Left renal pelvis (tissue), 4 donors: ENCODE measurements at regions not wholly inside any gene's neighbourhood (a gene's known extent, or its start where the extent isn't known, plus 50 kb on each side); places are given as distances from the start of the nearest gene placed in this dataset.
"Not testable (repeated sequence)": the region's sequence is repeated elsewhere in the genome, so short reads cannot be mapped to it uniquely, and the experiment has no call there.

Experiments used
- DNase-seq, 4 donors: peaks; one replicate each; pipeline ENCODE4 v3.0.0-alpha.2; 2013; ENCODE audit warnings: low read depth in 4 of 4, low spot score in 3 of 4

DNA sequence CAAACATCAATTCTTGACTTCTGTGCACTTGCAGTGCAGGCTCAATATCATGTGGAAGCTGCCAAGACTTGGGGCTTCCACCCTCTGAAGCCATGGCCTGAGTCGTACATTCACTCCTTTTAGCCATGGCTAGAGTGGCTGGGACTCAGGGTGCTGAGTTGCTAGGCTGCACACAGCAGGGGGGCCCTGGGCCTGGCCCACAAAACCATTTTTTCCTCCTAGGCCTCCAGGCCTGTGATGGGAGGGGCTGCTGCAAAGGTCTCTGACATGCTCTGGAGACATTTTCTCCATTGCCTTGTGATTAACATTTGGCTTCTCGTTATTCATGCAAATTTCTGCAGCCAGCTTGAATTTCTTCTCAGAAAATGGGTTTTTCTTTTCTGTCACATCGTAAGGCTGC is 1226.8 kb downstream of the AACS start:
- not testable (repeated sequence) for DNase-seq

- no peak for DNase-seq
Measured at GRCh38 chr12:126295652-126296051, 1230.4 kb downstream of the AACS start.

- no peak for DNase-seq
Measured at GRCh38 chr12:126309278-126309677, 1244.0 kb downstream of the AACS start.

DNA sequence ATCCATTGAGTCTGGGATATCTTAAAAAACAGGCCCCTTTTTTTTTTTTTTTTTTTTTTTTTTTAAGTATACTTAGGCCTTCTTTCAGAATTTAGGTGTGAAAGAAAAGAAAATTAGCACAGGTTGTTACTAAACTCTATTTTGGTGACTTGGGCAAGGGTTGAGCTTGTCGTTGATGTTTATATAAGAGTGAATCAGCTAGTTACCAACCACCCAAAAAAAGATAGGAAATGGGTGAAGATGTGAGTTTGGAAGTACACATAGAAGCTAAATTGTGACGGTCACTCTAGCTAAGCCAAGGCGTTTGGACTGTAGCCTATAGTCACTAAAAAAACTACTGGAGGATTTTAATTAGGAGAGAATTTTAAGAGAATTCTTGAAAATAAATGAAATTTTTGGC is 1247.2 kb downstream of the AACS start:
- no peak for DNase-seq

DNA sequence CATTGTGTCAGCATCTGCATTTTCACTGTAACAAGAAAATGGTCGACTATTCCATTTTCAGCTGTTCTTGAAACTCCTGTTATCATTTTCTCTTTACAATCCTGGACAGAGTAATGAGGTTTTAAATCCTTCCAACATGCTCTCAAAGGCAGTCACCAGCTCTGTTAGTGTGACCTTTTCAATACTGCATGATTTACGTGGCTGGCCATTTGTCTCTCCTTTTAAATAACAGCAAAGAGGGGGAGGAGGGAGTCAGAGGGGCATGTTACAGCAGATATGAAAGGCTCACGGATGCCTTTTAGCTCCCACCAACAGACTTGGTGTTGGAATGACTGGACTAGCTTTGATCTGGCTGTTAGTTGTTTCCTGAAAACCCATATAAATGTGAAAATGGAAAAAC is 1251.2 kb downstream of the AACS start:
- no peak for DNase-seq

DNA sequence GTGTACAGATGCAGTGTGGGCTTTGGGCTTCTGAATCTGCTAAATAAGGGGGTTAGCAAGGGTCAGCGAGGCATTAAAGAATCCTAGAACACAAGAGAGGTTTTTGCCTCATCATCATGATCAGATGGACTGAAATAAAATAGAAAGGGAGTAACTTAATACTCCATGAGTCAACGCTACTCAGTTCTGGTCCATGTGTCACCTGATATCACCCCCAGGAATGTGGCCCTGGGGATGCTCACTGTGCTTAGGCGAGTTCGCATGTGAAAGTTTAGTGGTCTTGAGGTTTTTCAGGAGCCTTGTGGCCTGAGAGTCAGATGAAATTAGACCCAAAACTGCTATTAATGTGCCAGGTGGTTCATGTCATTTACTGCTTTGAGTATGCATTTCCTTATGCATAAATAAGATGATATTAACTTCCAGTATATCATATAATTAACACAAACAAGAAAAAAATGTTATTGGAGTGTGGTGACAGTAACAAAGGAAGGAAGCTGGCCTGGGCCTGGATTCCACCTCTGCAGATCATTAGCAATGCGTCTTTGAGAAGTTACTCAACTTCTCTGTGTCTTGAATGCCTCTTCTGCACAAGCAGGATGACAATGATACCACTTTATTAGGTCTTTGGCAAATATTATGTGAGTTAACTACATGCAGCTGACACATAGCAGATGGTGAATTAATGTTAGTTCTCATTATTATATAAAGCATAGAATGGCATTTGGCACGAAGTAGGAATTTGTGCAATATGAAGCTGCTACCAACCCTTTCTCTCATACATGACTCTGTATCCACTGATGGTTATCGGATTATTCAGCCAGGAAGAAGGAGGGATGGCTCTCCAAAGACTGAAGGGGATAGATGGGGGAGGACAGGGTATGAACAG is 1272.6 kb downstream of the AACS start:
- no peak for DNase-seq

- no peak for DNase-seq
Measured at GRCh38 chr12:126342866-126343265, 1277.6 kb downstream of the AACS start.

- no peak for DNase-seq
Measured at GRCh38 chr12:126343321-126343720, 1278.1 kb downstream of the AACS start.

DNA sequence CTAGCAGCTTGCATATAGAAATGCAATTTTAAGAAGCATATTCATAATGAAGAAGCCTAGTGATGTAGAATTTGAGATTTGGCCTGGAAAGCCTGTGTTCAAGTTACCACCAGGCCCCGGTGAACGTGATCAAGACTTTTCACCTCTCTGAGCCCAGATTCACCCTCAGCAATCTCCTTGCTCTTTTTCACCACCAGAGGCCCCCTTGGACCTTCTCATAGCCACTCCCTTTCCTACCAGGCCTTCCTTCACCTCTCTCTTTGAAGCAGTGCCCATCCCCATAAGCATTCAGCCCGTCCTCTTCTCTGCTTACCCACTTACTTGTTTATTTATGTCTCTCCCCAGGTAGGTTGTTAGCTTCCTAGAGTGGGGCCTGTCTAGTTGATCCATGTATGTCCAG is 1280.9 kb downstream of the AACS start:
- no peak for DNase-seq

- no peak for DNase-seq
Measured at GRCh38 chr12:126347421-126347820, 1282.2 kb downstream of the AACS start.

GRCh38 chr12:126349383-126349782 is 1284.1 kb downstream of the AACS start:
- no peak for DNase-seq

DNA sequence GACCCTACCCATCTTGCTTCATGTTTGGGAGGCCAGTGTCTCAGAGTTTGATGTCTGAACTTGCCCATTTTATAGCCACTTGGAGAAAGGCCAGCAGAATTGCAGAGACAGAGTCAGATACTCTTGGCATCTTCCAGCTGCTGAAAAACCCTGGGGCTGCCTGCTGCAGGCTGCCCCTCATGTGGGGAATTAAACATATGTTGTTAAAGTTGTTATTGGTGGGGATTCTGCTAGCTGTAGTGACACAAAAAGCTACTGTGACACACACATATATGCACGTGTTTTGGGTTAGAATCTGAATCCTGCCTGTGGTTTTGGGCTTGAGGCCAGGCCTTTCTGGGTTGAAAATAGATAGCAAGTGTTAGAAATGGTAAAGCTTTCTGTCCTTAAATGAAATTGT is 1288.4 kb downstream of the AACS start:
- no peak for DNase-seq

DNA sequence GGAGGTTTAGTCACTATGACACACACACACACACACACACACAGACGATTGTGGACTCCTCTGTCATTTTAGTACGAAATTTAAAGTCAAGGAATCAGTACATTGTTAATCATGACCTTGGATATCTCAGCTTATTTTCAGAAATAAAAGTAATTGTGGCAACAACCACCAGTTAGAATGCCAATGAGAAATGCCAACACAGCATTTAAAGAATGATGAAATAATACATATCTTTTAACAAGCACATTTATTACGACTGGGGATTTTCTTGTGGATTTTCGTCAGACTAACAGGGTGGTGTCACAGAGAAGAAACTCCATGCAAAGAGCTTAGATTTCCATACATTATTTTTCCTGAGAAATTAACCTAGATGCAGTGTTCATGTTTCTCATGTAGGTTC is 1289.4 kb downstream of the AACS start:
- no peak for DNase-seq

DNA sequence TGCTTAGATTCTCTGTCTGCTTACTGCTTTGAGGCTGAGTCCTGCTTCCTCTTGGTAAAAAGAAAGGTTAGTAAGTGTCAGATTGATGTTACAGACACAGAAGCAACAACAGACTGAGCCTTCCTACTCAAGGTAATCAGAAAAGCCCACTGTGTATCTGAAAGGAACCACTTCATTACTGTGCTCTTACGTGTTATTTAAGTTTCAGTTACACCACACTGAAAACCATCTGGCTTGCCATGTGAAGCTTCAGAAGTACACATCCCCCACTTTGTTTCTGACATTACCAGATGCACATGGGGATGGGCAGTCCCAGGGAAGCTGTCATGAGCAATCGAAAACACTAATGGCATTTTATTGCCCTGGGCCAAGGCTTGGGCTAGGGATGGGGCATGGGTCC is 1290.1 kb downstream of the AACS start:
- no peak for DNase-seq

DNA sequence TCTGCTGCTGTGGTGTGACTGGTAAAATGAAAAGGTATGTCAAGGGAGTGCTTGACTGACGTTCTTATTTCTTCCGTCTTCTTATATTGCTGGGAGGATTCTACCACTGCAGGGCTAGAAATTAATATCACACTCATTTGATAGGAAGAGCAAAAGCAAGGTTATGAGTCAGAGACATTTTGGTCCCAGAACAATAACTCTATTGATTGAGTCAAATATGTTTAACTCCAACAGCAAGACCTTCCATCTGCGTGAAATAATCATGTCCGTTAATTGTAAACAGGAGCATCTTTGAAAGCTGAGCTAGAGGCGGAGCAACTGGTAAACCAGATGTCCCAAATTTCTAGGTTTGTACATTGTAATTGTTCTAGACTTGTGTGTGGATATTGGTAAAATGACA is 1293.6 kb downstream of the AACS start:
- no peak for DNase-seq

DNA sequence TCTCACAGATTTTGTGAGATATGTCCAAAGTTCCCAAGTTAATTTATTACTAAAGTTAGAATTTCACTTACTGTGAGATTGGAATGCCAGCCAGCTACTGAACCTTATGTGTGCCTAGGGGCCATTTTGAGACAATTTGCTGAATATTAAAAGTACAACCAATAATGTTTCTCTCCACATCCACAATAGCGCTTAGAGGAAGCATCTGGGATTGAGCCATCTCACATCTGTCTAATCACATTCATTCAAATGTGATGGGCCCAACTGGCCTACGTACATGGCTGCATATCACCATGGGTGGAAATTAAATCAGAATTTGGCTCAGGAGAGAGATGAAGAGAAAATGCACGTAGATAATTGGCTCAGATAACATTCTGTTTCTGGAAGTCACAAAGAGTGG is 1294.0 kb downstream of the AACS start:
- DNase-seq: no peak

GRCh38 chr12:126361804-126362203 is 1296.6 kb downstream of the AACS start:
- DNase-seq: no peak

DNA sequence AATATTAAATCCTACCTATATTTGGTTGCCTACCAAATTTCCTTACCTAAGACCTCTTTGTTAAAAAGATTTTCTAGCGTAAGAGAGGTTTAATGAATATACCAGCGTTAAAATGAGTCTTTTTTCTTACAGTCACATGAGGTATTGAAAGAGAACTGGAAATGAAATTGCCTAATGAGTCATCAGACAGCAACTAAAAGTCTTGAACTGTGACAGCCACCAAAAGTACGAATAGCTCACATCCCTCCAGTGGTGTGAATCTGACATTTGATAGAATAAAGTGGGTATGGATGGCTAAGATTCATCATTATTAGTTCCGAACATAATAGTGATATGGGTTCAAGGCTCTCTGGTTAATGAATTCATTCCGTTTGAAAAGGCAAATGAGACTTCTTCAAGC is 1297.3 kb downstream of the AACS start:
- no peak for DNase-seq

GRCh38 chr12:126362964-126363363 is 1297.7 kb downstream of the AACS start:
- no peak for DNase-seq

DNA sequence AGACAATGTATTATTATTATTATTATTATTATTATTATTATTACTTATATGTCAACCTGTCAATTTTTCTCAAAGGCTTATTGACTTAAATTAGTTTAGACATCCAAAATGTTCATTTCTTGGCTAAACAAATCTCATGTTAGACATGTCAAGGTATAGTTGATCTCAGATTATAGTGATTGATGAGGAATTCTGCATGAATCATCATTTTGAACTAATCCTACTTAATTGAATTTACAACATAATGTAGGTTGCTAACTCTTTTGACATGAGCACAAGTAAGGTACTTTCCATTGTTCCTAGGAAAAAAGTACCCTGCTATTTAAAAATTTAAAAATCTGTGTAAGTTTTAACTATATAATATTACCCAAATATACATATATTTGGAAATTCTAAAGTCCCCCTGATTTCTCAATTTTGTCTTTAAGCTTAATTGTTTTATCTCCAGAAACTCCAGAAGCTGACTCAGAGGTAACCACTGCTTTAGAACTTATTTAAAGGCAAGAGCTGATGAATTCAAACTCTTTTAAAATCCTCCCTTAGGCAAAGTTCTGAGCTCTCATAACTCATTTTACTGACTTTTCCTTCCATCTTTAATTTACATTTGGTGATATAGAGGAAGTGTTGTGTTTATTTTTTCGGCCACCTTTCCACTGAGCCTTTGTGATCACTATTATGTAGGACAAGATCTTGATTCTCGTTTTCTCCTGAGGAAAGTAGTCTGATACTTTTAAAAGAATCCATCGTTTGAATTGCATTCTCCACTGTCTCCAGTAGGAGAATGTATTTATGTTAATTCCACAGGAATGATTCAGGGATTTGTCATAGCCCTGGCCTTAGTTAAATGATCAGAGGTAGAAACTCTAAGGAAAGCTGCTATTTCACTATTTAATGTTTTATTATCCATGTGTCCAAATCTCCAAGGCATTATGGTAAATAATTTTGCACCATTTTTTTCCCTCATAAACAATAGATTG is 1304.5 kb downstream of the AACS start:
- DNase-seq: no peak

DNA sequence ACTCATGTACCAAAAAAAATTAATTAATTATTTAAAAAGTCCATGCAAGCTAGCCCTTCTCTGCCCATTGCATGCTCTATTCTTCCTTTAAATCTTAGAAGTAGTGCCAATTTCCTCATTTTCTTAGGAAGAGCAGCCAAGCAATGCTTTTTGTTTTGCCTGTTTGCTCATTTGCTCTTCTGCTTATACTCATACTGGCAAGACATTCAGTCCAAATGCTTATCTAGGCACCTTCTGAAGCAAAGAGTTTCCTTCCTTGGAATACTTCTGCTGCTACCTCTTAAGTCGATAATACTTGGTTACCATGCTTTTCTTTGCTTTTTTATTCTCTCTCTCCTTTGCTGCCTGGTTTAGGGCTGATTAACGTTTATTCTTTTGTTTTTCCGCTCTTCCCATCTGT is 1318.3 kb downstream of the AACS start:
- DNase-seq: no peak
